HG03354 (cell line): ENCODE measurements at regions not wholly inside any gene's neighbourhood (a gene's known extent, or its start where the extent isn't known, plus 50 kb on each side); places are given as distances from the start of the nearest gene placed in this dataset.

Source experiments
- ATAC-seq: cut with Tn5 transposase; IDR thresholded peaks from one replicate; pipeline ENCODE4 v1.9.1; 2021; ENCODE audit warnings: mild to moderate bottlenecking; ENCODE audit not compliant: unreplicated experiment, poor library complexity, severe bottlenecking

DNA sequence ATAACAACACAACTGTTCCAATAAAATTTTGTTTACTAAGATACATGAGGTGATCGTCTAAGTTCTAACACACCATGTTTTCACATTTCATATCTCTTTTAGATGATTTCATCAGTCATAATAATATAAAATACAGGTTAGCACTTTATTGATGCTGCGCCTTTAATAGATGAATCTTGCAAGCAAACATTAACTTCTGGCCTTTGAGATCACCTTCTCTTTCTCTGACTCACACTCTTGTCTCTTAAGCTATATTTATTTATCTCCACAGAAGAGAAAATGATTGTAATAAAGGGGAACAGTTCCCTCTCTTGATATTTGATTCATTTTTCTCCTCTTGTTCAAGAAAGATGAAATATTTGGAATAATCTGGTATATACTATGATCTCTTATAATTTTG lies 603.3 kb upstream of the POU3F3 start:
- no peak for ATAC-seq

DNA sequence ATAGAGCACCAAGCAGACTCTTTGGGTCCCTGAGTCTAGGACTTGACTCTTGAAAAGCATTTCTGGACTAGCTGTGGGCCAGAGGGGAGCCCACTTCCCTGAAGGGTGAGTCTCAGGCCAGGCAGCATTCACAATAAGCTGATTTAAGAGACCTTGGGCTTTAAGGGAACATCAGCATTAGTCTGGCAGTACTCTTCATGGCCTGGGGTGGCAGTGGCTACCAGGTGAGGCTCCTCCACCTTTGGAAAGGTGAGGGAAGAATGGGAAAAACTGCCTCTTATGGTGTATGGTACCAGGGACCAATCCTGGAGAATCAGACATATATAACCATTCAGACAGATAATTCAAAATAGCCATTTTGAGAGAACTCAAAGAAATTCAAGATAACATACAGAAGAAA lies 599.9 kb upstream of the POU3F3 start:
- ATAC-seq: no peak

DNA sequence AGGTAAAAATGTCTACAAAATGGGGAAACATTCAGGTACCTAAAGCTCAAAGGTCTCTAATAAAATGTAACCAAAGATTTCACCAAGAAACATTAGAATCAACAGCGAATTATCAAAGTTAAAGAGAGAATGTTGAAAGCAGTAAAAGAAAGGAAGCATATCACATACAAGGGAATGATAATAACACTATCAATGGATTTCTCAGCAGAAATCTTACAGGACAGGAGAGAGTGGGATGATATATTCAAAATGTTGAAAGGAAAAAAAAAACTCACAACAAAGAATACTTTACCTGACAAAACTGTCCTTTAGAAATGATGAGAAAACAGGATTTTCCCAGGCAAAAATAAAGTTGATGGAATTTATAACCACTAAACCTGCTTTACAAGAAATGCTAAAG lies 591.2 kb upstream of the POU3F3 start:
- ATAC-seq: no peak

DNA sequence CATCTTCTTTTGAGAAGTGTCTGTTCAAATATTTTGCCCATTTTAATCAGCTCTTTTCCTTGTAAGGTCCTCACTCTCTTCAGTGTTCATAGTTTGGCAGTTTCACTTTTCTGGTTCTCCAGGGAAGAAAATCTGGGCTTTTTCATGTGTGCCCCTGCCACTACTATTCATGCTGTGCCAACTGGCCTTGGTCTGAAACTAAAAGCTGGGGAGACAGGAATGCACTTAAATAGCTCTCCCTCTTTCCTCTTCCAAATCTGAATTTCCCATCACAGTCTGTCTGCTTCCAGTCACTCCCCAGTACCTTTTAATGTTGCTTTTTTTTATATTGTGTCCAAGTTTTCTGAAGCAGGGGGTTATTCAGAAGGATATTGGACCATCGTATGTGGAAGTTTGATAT lies 574.3 kb upstream of the POU3F3 start:
- ATAC-seq: no peak

DNA sequence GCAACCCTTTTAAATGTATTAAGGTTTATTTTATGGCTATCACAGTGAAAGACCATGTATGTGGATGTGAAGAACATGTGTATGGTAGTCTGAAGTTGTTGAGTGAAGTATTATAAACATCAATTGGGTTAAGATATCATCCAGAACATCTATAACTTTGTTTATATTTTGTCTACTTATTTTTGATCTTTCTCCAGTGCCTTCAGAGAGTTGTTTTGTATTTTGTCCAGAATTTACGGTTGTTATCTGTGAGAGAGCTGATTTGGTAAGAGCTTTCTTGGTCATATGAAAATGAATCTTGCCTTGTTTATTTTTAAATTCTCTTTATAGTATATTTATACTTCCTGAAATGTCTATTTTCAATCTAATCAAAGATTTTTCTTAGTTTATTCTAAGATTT lies 573.7 kb upstream of the POU3F3 start:
- ATAC-seq: no peak

DNA sequence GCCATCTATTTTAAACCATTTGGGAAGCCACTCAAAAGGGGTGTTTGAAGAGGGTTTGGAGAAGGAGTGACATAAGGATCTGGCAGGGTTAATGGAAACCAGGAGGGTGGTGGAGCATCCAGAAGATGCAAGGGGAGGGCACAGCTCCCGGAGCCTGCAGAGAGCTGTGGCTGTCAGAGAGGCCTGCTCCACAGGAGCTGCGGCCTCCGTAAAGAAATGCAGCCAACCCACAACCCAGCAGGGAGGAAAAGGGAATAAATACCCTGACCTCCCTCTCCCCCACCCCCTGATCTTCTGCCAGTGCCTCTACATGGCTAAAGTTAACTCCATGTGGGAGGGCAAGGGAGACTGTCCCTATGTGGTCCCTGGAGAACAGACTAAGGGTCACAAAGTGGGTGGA lies 567.1 kb upstream of the POU3F3 start:
- ATAC-seq: no peak

DNA sequence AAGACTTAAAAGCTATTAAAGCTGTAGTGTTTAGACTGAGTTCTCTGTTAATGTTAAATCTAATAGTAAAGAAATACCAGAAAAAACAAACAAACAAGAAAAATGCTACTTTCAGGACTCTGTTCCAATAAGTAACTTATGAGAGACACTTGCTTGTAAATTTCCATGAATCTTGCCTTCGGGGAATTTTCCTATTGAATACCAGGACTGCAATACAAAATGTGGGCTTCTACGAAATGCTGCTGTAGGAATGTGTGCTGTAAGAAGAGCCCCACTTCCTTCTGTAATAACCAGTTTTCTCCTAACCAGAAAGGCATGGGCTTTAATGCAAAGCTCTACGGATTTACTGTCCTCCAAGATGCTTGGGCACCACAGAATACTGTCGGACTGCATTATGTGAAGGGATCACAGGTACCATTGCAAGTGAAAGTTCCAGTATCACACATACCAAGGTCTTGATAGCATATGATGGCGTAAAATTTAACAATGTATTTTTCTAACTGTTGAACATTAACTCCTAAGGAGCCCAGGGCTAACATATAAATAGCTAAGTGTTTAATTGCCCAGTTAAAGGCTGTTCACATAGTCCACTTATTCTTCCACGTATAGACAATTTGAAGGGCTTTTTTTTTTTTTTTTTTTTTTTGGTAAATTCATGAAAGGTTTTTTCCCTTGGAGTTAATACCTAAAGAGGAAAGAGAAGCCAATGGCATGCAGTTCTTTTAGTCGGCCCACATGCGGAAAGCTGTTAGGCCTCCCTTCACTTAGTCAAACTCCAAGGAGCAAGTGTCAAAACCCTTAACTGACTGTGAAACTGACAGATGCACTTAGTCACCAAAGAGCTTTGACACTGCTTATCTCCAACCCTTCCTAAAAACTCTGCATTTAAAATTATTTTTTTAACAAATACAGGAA lies 564.0 kb upstream of the POU3F3 start:
- no peak for ATAC-seq

DNA sequence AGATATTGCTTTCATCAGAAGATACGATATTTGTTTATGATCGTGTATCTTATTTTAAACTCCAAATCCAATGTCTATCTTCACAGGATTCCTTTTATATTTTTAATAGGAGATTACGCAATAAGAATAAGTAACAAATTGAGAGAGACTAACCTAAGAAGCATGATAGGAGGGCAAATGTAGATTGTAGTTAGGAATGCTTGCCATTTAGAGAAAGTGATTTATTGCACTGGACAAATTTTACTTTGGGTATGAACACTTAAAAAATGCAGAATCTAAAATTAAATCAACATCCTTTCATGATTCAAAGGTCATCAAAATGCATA lies 563.4 kb upstream of the POU3F3 start:
- ATAC-seq: no peak

DNA sequence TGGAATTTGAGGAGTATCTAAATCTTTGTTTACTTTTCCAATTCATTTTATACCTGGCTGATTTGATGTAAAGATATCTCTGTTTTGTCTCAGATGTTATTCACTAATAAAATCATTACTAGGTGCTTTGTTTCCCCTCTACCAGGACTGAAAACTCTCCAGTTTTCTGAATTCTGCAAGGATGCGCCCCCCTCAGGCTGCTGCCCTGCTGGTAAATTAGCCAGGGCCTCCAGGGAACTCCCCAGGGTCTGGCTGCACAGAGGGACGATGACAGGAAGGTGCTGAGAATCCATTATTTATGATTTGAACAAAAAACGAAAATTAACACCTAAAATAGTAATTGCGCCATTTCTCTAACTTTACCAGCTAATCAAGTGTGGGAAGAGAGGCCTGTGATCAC lies 541.2 kb upstream of the POU3F3 start:
- no peak for ATAC-seq

DNA sequence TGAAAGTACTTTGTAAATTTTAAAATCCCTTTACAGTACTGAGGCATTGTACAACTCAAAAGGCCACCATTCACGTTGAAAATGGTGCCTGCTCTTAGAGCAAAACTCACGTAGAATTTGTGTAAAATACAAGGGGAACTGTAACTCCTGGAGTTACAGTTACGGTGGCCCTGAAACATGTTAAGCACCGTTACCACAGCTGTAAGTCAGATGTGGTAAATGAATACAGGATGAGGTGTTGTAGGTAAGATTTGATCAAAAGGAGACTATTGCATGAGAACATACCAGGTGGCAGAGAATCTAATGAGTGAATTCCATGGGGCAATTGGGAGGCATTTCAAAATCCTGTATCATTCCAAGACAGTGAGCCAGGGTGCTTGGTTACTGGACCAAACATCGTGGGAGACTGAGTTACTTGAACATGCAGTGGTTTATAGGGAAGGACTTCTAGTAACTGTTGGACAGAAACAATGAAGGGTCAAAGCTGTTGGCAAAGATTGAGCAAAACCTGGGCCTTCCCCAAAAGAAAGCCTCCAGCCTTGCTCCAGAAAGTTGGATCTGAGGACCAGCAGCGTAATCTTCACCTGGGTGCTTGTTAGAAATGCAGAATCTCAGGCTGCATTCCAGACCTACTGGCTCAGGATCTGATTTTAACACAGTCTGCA lies 535.8 kb upstream of the POU3F3 start:
- ATAC-seq: no peak

DNA sequence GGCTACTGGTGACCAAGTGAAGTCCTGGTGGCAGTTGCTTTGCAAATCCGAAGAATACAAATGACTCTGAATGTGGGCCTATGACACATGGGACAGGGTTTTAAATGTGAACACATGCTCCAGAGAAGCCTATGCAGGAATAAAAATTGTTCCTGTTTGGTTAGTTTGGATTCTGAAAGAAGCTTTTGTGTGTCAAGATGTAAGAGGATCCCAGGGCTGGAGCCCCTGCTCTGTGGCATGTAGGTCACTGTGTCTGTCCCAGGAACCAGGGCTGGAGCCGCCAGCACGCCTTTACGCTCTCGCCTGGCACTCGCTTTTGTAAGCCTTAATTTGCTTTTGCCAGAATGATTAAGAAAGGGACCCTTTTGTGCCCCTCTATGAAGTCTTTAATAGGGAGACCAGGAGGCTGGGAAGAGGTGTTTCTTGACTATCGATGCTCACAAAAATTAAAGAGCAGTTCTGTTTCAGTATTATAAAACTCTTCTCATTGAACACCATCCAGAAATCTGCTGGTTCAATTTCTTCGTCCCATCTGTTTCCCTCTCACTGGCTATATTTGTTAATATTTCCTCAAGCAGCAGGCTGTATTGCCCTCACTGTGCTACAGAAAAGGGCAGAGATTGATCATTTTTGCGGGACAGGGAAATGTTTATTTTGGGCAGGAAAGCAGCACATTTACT lies 532.7 kb upstream of the POU3F3 start:
- no peak for ATAC-seq

DNA sequence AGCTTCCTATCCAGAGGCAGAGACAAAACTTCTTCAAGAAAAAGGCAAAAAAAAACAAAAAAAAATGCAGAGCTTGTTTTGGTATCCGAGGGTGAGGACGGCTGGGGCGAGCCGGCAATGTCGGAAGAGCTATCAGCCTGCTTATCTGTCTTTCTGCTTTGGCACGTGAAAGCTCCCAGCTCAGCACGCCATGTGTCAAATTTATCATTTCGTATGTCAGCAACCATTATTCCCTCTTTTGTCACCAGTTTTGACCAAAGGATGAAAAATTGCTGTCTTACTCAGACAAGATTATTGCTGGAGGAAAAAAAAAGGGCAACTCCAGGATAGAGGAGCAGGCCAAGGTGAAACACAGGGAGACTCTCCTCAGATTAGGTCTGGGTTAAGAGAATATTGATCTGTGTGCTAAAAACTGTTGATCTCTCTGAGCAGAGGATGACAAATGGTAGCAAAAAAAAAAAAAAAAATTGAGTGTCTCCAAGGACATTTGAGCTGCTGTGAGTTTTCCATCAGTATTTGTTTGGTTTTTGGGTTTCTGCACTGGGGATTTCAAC lies 532.0 kb upstream of the POU3F3 start:
- no peak for ATAC-seq

DNA sequence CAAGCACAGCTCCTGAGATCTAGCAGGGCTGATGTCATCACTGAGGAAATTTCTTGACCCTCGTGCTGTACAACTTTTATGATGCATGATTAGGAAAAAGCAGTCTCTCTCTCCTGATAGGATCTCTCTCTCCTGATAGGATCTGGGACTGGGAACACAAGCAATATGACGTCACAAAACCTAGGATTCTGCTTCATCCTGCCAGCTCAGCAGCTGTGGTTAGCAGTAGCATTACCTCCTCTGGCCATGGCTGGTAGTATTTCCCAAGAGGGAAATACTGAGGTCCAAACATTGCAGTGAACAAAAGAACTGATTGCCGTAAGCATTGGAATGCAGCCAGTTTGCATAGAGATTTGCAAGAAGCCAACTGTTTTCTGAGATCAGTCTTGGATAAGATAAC lies 521.2 kb upstream of the POU3F3 start:
- ATAC-seq: no peak

DNA sequence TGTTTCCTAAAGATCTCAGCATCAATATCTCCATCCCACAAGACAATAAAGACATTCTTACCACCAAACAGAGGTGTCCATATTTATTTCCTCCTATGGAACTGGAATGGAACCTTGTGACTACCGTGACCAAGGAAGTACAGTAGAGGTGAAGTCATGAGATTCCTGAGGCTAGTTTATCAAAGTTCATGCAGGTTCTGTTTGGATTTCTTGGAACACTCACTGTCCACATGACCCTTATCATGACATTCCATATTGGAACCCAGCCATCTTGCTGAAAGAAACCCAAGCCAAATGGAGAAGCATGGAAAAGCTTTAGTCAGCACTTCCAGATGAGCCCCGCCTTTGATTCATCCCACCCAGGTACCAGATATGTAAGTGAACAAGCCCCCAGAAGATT lies 516.0 kb upstream of the POU3F3 start:
- ATAC-seq: no peak

DNA sequence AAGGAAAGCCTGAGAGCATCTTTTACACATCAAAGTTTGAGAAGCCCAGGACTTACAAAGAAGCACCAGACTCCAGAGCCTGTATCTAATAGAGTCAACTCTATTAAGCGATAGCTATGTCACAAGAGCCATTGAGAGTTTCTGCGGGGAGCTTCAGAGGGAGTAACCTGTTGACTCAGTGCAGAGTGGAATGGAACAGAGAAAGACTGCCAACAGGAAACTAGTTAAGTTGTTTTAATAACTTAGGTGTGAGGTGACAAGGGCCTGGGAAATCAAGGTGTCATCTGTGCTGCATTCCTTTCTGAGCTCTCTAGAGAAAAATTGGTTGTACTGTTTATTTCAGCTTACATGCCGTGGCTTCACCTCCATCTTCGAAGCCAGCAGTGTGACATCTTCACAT lies 513.8 kb upstream of the POU3F3 start:
- no peak for ATAC-seq

DNA sequence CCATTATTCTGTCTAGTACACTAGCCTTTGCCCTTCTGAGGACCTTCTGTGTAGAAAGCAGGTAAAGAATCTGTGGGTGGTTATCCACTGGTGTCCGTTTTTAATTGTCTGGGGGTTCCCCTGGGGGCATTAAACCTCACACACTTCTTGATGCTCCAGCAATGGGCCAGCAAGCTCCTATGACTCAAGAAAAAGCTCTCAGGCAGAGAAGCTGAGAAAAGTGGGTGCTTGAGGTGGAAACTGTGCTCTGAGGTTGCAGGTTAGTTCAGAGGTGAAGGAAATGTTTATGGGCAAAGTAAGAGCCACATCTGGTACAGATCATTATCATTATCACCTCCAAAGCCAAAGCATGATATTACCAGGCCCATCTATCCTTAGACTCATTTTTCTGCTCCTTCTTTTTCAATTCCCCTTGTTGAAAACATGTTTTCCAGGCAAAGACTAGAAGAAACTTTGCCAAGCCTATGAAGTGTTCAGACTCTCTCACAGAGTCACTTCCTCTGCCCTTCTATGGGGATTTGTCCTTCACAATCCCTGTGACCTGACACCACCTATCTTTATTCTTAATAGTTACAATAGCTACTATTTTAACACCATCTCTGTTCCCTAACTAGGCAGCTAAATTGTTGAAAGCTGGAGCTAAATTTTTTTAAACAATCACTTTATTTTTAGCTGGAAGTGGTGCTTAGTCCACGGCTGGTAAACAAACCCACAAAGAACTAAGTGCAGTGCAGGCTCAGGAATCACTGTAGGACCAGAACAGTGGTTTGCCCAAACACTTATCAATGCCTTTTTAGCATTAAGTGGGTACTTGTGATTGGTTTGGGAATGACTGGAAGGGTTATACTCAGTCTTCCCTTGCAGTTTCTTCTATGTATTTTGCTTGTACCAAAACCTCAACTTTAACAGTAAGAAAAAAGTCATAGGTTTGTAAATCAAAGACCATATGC lies 512.8 kb upstream of the POU3F3 start:
- no peak for ATAC-seq

DNA sequence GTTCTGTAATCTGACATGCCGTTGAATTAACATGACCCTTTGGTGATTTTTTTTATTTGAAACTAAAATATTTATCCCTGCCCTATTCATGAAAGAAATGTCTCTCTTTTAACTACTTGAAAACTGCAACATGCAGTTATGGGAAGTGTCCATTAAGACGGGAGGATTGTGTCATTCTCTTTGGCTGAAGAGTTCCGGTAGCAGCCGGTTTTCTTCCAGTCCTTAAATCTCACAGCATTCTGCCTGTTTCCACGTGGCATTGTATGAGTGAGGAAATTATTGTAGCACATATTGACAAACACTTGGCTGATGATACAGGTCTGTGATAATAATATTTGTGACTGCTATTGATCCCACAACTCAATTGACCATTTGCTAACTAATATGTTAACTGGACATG lies 509.6 kb upstream of the POU3F3 start:
- ATAC-seq: no peak

DNA sequence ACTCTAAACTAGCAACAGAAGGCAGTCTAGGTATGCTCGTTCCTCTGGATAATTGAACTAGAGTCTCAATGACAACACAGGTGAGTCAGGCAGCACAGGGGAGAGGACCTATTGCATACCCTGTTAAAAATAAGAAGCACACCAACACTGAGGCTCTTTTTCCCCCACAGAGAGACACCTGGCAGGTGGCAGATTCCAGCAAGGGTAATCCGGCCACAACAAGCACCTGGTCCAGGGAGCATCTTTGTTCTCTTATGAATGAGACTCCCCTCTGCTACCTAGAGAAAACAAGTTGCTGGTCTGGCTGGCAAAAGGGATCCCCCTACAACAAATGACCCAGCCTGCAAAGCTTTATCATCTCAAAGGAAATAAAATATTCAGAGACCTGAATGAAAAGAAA lies 508.9 kb upstream of the POU3F3 start:
- no peak for ATAC-seq

DNA sequence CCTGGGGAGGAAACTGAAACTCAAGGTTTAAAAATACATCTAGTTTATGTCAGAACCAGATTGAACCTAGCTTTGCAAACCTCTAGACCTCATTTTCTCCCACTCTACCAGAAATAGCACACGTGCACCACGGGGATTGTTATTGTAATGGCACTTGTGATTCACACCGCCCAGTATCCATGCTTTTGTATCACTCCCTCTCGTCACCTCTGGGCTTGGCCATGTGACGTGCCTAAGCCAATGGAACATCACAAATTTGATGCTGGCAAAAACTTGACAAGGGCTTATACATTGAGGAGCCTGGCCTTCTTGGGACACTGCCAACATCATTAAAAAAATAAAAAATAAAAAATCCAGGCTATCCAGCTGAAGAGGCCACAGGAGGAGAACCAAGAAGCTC lies 495.8 kb upstream of the POU3F3 start:
- no peak for ATAC-seq

DNA sequence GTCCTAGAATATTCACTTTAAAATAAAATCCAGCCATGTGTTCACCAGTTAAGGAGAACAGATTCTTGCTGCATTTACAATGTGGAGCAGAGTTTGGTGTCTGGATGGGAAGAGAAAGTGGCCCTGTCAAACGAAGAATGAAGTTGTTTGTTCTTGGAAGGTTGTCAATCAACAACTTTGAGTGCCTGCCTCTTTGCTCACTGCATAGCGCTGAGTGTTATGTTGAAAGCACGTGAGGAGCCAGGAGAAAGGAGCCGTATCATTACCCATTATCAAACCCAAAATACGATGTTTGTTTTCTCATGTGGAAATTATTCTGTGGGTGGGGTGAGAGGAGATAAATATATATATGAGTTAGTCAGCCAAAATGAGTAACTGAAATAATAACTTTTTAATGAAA lies 492.5 kb upstream of the POU3F3 start:
- no peak for ATAC-seq
